ENCODE measurements at regions not wholly inside any gene's neighbourhood (a gene's known extent, or its start where the extent isn't known, plus 50 kb on each side); places are given as distances from the start of the nearest gene placed in this dataset.

- no peaks in the 10 kb centered on the region for H3K79me2 ChIP-seq (ENCODE audit: insufficient read depth, low read length)
- no peak overlapping the region for H3K27ac ChIP-seq (ENCODE audit: low read depth, low read length)
- no peak overlapping the region for H3K4me3 ChIP-seq (ENCODE audit: insufficient read depth, low read length)
- no peak overlapping the region for H3K4me2 ChIP-seq (ENCODE audit: insufficient read depth, low read length)
- H2AFZ ChIP-seq (ENCODE audit: low read length), result no peak overlapping the region
- H3K9me3 ChIP-seq (ENCODE audit: low read depth, low read length), result no peaks in the 10 kb centered on the region
- H3K4me1 ChIP-seq (ENCODE audit: insufficient read depth, low read length), result no peaks in the 10 kb centered on the region
- H4K20me1 ChIP-seq (ENCODE audit: insufficient read depth, low read length), result no peaks in the 10 kb centered on the region
- no peak for DNase-seq (ENCODE audit: insufficient read length, low spot score, missing footprints)
- H3K27me3 ChIP-seq (ENCODE audit: insufficient read depth, low read length), result peaks cover 5% of the 10 kb centered on the region
- H3K36me3 ChIP-seq (ENCODE audit: insufficient read depth, low read length), result no peaks in the 10 kb centered on the region
- no peak for TF ChIP-seq CTCF (IDR thresholded peaks at IDR 0.05; ENCODE audit: extremely low read depth, low read depth, low read length)
Observed at GRCh38 chr16:86095906-86096485, 197.0 kb downstream of the IRF8 start.

DNA sequence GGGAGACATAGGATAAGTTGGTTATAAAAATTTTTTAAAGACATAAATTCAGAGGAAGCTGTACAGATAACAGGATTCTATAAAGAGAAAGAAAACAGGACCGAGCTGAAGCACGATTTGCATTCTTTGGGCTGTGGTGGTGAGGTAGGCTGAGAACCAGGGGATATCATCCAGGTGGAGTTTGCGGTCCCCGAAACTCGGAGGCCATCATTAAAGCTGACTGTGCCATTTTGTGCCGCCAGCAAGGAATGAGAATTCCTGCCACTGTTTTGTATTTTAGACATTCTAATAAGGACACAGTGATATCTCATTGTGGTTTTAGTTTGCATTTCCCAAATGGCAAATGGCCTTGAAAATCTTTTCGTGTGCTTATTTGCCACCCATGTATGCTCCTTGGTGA is 197.9 kb downstream of the IRF8 start:
- no peaks in the 10 kb centered on the region for H4K20me1 ChIP-seq (ENCODE audit: insufficient read depth, low read length)
- H2AFZ ChIP-seq (ENCODE audit: low read length), result no peak overlapping the region
- DNase-seq (ENCODE audit: insufficient read length, low spot score, missing footprints), result no peak
- H3K4me1 ChIP-seq (ENCODE audit: insufficient read depth, low read length), result no peaks in the 10 kb centered on the region
- no peak for TF ChIP-seq CTCF (IDR thresholded peaks at IDR 0.05; ENCODE audit: extremely low read depth, low read depth, low read length)
- H3K4me3 ChIP-seq (ENCODE audit: insufficient read depth, low read length), result no peak overlapping the region
- H3K36me3 ChIP-seq (ENCODE audit: insufficient read depth, low read length), result no peaks in the 10 kb centered on the region
- no peaks in the 10 kb centered on the region for H3K9me3 ChIP-seq (ENCODE audit: low read depth, low read length)
- no peak overlapping the region for H3K4me2 ChIP-seq (ENCODE audit: insufficient read depth, low read length)
- H3K79me2 ChIP-seq (ENCODE audit: insufficient read depth, low read length), result no peaks in the 10 kb centered on the region
- no peak overlapping the region for H3K27ac ChIP-seq (ENCODE audit: low read depth, low read length)
- peaks cover 5% of the 10 kb centered on the region for H3K27me3 ChIP-seq (ENCODE audit: insufficient read depth, low read length)

DNA sequence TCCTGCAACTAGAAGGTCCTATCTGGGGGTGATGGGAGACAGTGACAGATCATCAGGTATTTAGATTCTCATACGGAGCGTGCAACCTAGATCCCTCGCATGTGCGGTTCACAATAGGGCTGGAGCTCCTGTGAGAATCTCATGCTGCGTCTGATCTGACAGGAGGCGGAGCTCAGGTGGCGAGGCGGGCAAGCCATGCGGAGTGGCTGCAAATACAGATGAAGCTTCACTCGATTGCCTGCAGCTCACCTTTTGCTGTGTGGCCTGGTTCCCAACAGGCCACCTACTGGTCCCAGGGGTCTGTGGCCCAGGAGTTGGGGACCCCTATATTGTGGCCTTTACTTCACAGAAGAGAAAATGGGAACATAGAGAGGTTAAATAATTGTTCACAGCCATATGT is 200.4 kb downstream of the IRF8 start:
- no peak overlapping the region for H3K4me2 ChIP-seq (ENCODE audit: insufficient read depth, low read length)
- no peak for TF ChIP-seq CTCF (IDR thresholded peaks at IDR 0.05; ENCODE audit: extremely low read depth, low read depth, low read length)

DNA sequence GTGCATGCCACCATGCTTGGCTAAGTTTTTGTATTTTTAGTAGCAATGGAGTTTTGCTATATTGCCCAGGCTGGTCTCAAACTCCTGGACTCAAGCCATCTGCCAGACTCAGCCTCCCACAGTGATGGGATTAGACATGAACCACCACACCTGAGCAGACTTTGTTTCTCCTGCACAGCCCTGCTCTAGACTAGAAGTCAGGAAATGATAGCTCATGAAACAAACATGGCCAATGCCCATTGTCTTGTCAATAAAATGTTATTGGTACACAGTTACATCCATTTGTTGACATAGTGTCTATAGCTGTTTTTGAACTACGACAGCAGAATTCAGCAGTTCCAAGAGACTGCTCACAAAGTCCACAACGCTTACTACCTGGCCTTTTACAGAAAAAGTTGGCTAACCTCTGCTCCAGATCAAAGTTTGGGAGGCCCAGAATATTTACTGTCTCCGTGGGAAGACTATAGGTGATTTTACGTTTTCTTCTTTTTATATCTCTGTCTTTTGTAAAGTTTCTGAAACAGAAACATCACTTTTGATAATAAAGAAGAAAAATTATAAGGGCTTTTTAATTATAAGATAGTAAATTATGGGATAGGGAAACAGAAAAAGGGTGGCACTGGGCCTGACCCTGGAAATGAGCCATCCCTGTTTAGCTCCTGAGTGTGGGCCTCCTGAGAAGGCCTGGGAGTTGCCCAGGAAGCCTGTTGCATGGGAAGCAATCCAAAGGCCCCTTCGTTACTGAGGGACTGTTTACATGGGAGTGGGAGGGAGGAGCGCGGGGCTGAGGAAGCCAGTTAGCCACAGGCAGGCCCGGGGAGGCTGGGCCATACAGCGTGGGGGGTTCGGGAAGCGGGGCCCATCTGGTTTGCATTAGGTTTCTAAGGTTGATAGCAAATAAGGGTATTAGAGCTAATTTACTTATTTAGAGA is 201.5 kb downstream of the IRF8 start:
- Histone ChIP-seq H3K36me3 (ENCODE audit: insufficient read depth, low read length) (no peaks in the 10 kb centered on the region), H3K4me3 (ENCODE audit: insufficient read depth, low read length) (no peak overlapping the region), H3K27me3 (ENCODE audit: insufficient read depth, low read length) (peaks cover 5% of the 10 kb centered on the region), H3K4me2 (ENCODE audit: insufficient read depth, low read length) (no peak overlapping the region), H3K9me3 (ENCODE audit: low read depth, low read length) (no peaks in the 10 kb centered on the region), H2AFZ (ENCODE audit: low read length) (no peak overlapping the region), H4K20me1 (ENCODE audit: insufficient read depth, low read length) (no peaks in the 10 kb centered on the region), H3K79me2 (ENCODE audit: insufficient read depth, low read length) (no peaks in the 10 kb centered on the region), H3K4me1 (ENCODE audit: insufficient read depth, low read length) (no peaks in the 10 kb centered on the region), H3K27ac (ENCODE audit: low read depth, low read length) (no peak overlapping the region)
- no peak for TF ChIP-seq CTCF (IDR thresholded peaks at IDR 0.05; ENCODE audit: extremely low read depth, low read depth, low read length)
- no peak for DNase-seq (ENCODE audit: insufficient read length, low spot score, missing footprints)

More for the DNA sequence above, 200.4 kb downstream of the IRF8 start:
- Histone ChIP-seq H2AFZ (ENCODE audit: low read length) (no peak overlapping the region), H3K27ac (ENCODE audit: low read depth, low read length) (no peak overlapping the region), H3K9me3 (ENCODE audit: low read depth, low read length) (no peaks in the 10 kb centered on the region), H3K4me3 (ENCODE audit: insufficient read depth, low read length) (no peak overlapping the region), H3K79me2 (ENCODE audit: insufficient read depth, low read length) (no peaks in the 10 kb centered on the region), H3K27me3 (ENCODE audit: insufficient read depth, low read length) (peaks cover 5% of the 10 kb centered on the region), H3K36me3 (ENCODE audit: insufficient read depth, low read length) (no peaks in the 10 kb centered on the region), H3K4me1 (ENCODE audit: insufficient read depth, low read length) (no peaks in the 10 kb centered on the region), H4K20me1 (ENCODE audit: insufficient read depth, low read length) (no peaks in the 10 kb centered on the region)
- no peak for DNase-seq (ENCODE audit: insufficient read length, low spot score, missing footprints)
